GM12865 (cell line): ENCODE measurements at regions not wholly inside any gene's neighbourhood (a gene's known extent, or its start where the extent isn't known, plus 50 kb on each side); places are given as distances from the start of the nearest gene placed in this dataset.

Experiments
- DNase-seq: peaks from one replicate; pipeline ENCODE4 v3.0.0; 2010; ENCODE audit warnings: low read depth
- H3K4me3 ChIP-seq: 2 replicates; pipeline ENCODE4 v1.5.1; 2011; ENCODE audit warnings: mild to moderate bottlenecking, low read depth, low read length, control low read depth
- TF ChIP-seq, protein P1 (sequence below): IDR thresholded peaks from 2 replicates; pipeline ENCODE4 v1.5.1; 2011; ENCODE audit warnings: low read length, control low read depth, low read depth, inconsistent platforms; ENCODE audit not compliant: insufficient read depth; ENCODE audit errors: missing control alignments

DNA sequence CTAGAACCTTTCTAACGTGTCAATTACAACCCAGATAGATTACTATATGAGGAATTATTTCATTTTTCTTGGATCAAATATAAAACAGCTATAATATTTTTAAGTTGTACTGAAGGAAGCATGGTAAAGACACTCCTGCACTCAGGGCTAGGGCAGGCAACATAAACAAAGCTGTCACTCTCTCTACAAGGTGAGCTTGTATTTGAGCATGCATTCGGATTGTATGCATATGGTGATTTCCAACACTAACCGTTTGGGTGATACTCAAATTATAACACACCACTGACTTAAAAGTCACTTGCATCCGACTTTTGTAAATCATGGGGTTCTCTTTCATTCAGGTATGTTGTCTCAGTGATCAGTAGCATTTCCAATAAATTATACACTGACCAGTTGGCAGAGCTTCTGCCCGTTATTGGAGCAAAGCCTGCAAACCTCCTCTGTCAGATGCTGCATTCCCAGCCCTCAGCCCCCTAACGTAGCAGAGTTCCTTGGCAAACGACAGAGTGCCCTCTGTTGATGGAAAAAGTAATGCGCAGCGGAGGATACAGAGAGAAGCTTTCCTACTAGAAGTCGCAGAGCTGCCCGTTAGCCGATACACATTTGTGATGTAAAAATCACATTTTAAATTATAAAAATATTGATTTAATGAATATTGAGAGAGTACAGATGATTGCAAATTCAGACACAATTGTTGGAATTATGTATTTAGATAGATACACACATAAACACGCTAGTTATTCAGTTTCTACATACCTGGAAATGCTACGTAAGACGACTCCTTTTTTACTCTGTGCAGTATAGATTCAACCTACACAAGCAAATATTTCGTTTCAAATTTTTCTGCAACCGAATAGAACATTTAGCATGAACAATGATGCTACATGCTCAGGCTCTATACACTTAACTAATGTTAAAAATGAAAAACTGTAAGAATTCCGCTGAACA, 173.9 kb upstream of the SP4 start:
- peak; percentile 59 for DNase-seq

DNA sequence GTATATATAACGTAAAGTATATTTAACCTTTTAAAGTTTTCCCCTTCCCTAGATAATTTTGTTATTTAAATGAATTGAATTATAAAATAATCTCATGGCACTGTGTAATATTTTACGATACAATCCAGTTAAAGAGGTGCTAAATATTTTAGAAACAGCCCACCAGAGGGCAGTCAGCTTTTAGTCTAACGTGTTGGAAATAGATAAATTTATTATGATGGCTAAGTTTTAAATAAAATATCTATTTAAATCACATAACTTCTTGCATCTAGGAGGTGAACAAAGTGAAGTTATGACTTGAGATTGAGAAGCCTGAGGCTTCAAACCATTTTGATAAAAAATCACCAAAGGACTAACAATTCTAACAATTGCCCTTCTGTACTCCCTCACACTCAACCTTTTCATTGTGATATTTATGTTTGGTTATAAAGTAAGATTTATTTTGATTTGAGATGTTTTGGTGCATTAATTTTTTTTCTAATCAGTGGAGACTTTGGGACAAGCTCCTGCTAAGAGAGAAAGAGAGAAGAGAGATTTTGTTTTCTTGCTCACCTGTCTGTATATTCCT, 171.5 kb upstream of the SP4 start:
- H3K4me3 ChIP-seq: no peak overlapping the region
- TF ChIP-seq, protein P1, sequence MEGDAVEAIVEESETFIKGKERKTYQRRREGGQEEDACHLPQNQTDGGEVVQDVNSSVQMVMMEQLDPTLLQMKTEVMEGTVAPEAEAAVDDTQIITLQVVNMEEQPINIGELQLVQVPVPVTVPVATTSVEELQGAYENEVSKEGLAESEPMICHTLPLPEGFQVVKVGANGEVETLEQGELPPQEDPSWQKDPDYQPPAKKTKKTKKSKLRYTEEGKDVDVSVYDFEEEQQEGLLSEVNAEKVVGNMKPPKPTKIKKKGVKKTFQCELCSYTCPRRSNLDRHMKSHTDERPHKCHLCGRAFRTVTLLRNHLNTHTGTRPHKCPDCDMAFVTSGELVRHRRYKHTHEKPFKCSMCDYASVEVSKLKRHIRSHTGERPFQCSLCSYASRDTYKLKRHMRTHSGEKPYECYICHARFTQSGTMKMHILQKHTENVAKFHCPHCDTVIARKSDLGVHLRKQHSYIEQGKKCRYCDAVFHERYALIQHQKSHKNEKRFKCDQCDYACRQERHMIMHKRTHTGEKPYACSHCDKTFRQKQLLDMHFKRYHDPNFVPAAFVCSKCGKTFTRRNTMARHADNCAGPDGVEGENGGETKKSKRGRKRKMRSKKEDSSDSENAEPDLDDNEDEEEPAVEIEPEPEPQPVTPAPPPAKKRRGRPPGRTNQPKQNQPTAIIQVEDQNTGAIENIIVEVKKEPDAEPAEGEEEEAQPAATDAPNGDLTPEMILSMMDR: peak; percentile 33
- peak; percentile 68 for DNase-seq

More for the DNA sequence above, 173.9 kb upstream of the SP4 start:
- no peak overlapping the region for H3K4me3 ChIP-seq
- TF ChIP-seq, protein P1: peak; percentile 32

DNA sequence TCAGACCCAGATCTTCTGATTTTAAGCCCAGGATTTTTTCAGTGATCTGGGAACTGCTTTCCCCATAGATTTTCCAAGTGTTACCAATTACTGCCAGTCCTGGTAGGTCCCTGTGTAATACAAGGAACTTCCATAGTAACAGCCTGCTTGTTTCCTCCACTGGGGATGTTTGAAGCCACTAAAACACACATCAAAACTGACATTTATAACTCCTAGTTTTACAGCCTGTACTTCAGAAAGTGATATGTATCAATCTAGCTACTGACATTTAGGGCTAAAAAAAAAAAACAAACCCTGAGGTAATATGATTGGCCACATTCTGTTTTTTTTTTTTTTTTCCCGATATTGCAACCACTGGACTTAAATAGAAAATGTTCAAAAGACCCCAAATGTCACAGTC, 166.9 kb upstream of the SP4 start:
- TF ChIP-seq, protein P1: no peak
- no peak overlapping the region for H3K4me3 ChIP-seq
- no peak for DNase-seq

GRCh38 chr7:21261627-21262594, 166.0 kb upstream of the SP4 start:
- TF ChIP-seq, protein P1: peak; percentile 68
- peak; percentile 83 for DNase-seq
- H3K4me3 ChIP-seq: no peak overlapping the region

DNA sequence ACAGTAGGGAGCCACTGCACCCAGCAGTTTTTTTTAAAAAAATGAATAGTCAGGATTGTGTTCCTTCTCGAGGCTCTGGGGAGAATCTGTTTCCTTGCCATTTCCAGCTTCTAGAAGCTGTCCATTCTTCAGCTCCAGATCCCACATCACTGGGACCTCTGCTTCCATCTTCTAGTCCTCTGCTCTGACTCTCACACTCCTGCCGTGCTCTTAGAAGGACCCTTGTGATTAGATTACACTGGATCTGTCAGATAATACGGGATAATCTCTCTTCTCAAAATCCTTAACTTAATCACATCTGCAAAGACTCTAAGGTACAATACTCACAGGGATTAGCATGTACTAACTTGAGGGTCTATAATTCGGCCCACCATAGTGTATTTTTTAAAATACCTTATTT, 158.9 kb upstream of the SP4 start:
- no peak for DNase-seq
- TF ChIP-seq, protein P1: no peak
- no peak overlapping the region for H3K4me3 ChIP-seq

DNA sequence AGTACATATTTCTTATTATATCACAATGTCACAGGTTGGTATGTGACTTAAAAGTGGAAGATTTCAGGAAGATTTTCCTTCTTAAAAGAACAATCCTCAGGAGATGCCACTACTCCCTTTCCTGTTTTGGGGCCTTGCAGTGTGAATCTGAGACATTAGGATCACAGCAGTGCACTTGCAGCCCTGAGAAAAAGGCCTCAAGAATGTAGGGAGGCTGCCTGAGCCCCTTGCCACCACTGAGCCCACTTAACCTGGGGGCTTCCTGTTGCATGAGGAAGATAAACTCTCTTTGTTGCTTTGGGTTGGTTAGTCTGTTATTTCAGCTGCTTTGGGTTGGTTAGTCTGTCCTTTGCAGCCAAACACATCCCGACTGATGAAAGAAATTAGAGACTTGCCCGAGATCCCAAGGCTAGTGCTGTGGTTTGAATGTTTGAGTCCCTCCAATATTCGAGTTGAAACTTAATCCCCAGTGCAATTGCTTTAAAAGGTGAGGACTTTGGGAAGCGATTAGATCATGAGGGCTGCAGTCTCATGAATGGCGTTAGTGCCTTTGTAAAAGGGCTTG, 151.3 kb upstream of the SP4 start:
- TF ChIP-seq, protein P1: no peak
- no peak for DNase-seq
- H3K4me3 ChIP-seq: no peak overlapping the region
